Neural cell (in vitro differentiated cells): ENCODE measurements at regions not wholly inside any gene's neighbourhood (a gene's known extent, or its start where the extent isn't known, plus 50 kb on each side); places are given as distances from the start of the nearest gene placed in this dataset.

ENCODE experiments used
- H2AFZ ChIP-seq: fragments of 200-600, 300-800 bp; sonication (generic), shearing (Covaris generic); 2 replicates; pipeline ENCODE4 v1.6.0; 2014; ENCODE audit warnings: low read depth, mild to moderate bottlenecking, antibody characterized with exemption, low read length, moderate library complexity
- H3F3A ChIP-seq: fragments of 200-600 bp; shearing (Covaris generic); 2 replicates; pipeline ENCODE4 v1.6.1; 2016; ENCODE audit warnings: mild to moderate bottlenecking, moderate library complexity, mixed read lengths, antibody characterized with exemption, low read length; ENCODE audit not compliant: insufficient read depth, poor library complexity, severe bottlenecking
- H3K27ac ChIP-seq: fragments of 200-600, 300-800 bp; sonication (generic), shearing (Covaris generic); 2 replicates; pipeline ENCODE4 v1.5.1; 2014; ENCODE audit warnings: mild to moderate bottlenecking, low read length, moderate library complexity
- H3K27me3 ChIP-seq: fragments of 300-800, 200-600 bp; sonication (generic), shearing (Covaris generic); 2 replicates; pipeline ENCODE4 v1.6.0; 2014; ENCODE audit warnings: mild to moderate bottlenecking, low read depth, low read length, moderate library complexity; ENCODE audit not compliant: insufficient read depth
- H3K36me3 ChIP-seq: fragments of 300-800, 200-600 bp; sonication (generic), shearing (Covaris generic); 2 replicates; pipeline ENCODE4 v1.5.1; 2014; ENCODE audit warnings: mild to moderate bottlenecking, antibody characterized with exemption, low read length, moderate library complexity; ENCODE audit not compliant: insufficient read depth
- H3K4me2 ChIP-seq: fragments of 300-800, 200-600 bp; sonication (generic), shearing (Covaris generic); 2 replicates; pipeline ENCODE4 v1.6.0; 2014; ENCODE audit warnings: mild to moderate bottlenecking, low read length
- H3K4me3 ChIP-seq: fragments of 300-800, 200-600 bp; sonication (generic), shearing (Covaris generic); 2 replicates; pipeline ENCODE4 v1.5.1; 2014; ENCODE audit warnings: mild to moderate bottlenecking, low read length, moderate library complexity
- H3K79me2 ChIP-seq: fragments of 200-600 bp; shearing (Covaris generic); replicated peaks from 2 replicates; pipeline ENCODE4 v1.6.0; 2014; ENCODE audit warnings: mild to moderate bottlenecking, low read length, moderate library complexity; ENCODE audit not compliant: insufficient read depth
- H3K9ac ChIP-seq: fragments of 300-800, 200-600 bp; sonication (generic), shearing (Covaris generic); 2 replicates; pipeline ENCODE4 v1.6.1; 2016; ENCODE audit warnings: mild to moderate bottlenecking, low read length, mixed read lengths
- H3K9me2 ChIP-seq: fragments of 200-600 bp; shearing (Covaris generic); 2 replicates; pipeline ENCODE4 v1.6.1; 2016; ENCODE audit warnings: mild to moderate bottlenecking, low read length, mixed read lengths; ENCODE audit not compliant: insufficient read depth
- H3K9me3 ChIP-seq: fragments of 200-600, 300-800 bp; sonication (generic), shearing (Covaris generic); 2 replicates; pipeline ENCODE4 v1.6.1; 2016; ENCODE audit warnings: mild to moderate bottlenecking, mixed run types, low read length, moderate library complexity, mixed read lengths
- H4K20me1 ChIP-seq: fragments of 200-600 bp; shearing (Covaris generic); 2 replicates; pipeline ENCODE4 v1.6.1; 2016; ENCODE audit warnings: mild to moderate bottlenecking, mixed run types; ENCODE audit not compliant: insufficient read depth
- CTCF ChIP-seq: fragments of 450-650 bp; IDR thresholded peaks from 2 replicates; pipeline ENCODE4 v1.5.1; 2014; ENCODE audit warnings: antibody characterized with exemption, mild to moderate bottlenecking, moderate library complexity; ENCODE audit not compliant: poor library complexity, severe bottlenecking
- EP300 ChIP-seq: fragments of 450-650 bp; conservative IDR thresholded peaks from 2 replicates; pipeline ENCODE4 v1.6.1; 2014; ENCODE audit warnings: antibody characterized with exemption, mild to moderate bottlenecking, moderate library complexity; ENCODE audit not compliant: poor library complexity, severe bottlenecking
- EZH2 ChIP-seq: fragments of 200-600, 300-800 bp; shearing (Covaris generic), sonication (generic); IDR thresholded peaks from 2 replicates; pipeline ENCODE4 v1.6.1; 2014; ENCODE audit warnings: antibody characterized with exemption, low read length, borderline replicate concordance, mild to moderate bottlenecking; ENCODE audit not compliant: insufficient read depth, poor library complexity, severe bottlenecking
- MXI1 ChIP-seq: fragments of 450-650 bp; conservative IDR thresholded peaks from 2 replicates; pipeline ENCODE4 v1.6.1; 2014; ENCODE audit warnings: antibody characterized with exemption, mild to moderate bottlenecking; ENCODE audit not compliant: poor library complexity, severe bottlenecking
- POLR2AphosphoS5 ChIP-seq: IDR thresholded peaks from 2 replicates; pipeline ENCODE4 v1.6.1; 2012
- RAD21 ChIP-seq: fragments of 450-650 bp; conservative IDR thresholded peaks from 2 replicates; pipeline ENCODE4 v1.6.1; 2014; ENCODE audit warnings: antibody characterized with exemption, mild to moderate bottlenecking, moderate library complexity
- REST ChIP-seq: IDR thresholded peaks from 2 replicates; pipeline ENCODE4 v1.6.1; 2012; ENCODE audit warnings: borderline replicate concordance
- SMC3 ChIP-seq: fragments of 450-650 bp; conservative IDR thresholded peaks from 2 replicates; pipeline ENCODE4 v1.6.1; 2014; ENCODE audit warnings: antibody characterized with exemption, mild to moderate bottlenecking, moderate library complexity; ENCODE audit not compliant: poor library complexity
- TAF1 ChIP-seq: IDR thresholded peaks from 2 replicates; pipeline ENCODE4 v1.6.1; 2012; ENCODE audit warnings: low read depth

GRCh38 chr19:28489126-28489660 is 723.8 kb downstream of the UQCRFS1 start:
- H3K4me2 ChIP-seq = no peak overlapping the region
- no peak overlapping the region for H3K4me3 ChIP-seq
- H3K27me3 ChIP-seq = no peaks in the 10 kb centered on the region
- TF ChIP-seq RAD21 (no peak), SMC3 (no peak), CTCF (no peak), REST (no peak), POLR2AphosphoS5 (no peak), EZH2 (no peak)
- no peak overlapping the region for H2AFZ ChIP-seq
- no peaks in the 10 kb centered on the region for H3K9me2 ChIP-seq
- H3F3A ChIP-seq = no peaks in the 10 kb centered on the region
- no peak overlapping the region for H3K9ac ChIP-seq
- no peaks in the 10 kb centered on the region for H3K36me3 ChIP-seq
- H3K79me2 ChIP-seq = no peaks in the 10 kb centered on the region
- no peak overlapping the region for H3K27ac ChIP-seq
- no peaks in the 10 kb centered on the region for H3K9me3 ChIP-seq
- no peaks in the 10 kb centered on the region for H4K20me1 ChIP-seq

- H3K9ac ChIP-seq = no peak overlapping the region
- no peaks in the 10 kb centered on the region for H3F3A ChIP-seq
- no peaks in the 10 kb centered on the region for H4K20me1 ChIP-seq
- H3K27me3 ChIP-seq = no peaks in the 10 kb centered on the region
- no peak overlapping the region for H3K4me3 ChIP-seq
- H3K9me3 ChIP-seq = no peaks in the 10 kb centered on the region
- H3K79me2 ChIP-seq = no peaks in the 10 kb centered on the region
- no peak overlapping the region for H3K4me2 ChIP-seq
- no peak overlapping the region for H3K27ac ChIP-seq
- H2AFZ ChIP-seq = no peak overlapping the region
- TF ChIP-seq POLR2AphosphoS5 (no peak), MXI1 (no peak), SMC3 (no peak)
- H3K36me3 ChIP-seq = no peaks in the 10 kb centered on the region
- H3K9me2 ChIP-seq = no peaks in the 10 kb centered on the region
Observed at GRCh38 chr19:28487999-28488398, 725.0 kb downstream of the UQCRFS1 start.

GRCh38 chr19:28486926-28487325 is 726.0 kb downstream of the UQCRFS1 start:
- Histone ChIP-seq H3F3A (no peaks in the 10 kb centered on the region), H3K79me2 (no peaks in the 10 kb centered on the region)

More at GRCh38 chr19:28486926-28487325, 726.0 kb downstream of the UQCRFS1 start:
- H3K9me3 ChIP-seq = no peaks in the 10 kb centered on the region
- H3K9ac ChIP-seq = no peak overlapping the region
- H3K9me2 ChIP-seq = no peaks in the 10 kb centered on the region
- H3K36me3 ChIP-seq = no peaks in the 10 kb centered on the region
- H3K4me3 ChIP-seq = no peak overlapping the region
- TF ChIP-seq TAF1 (no peak), POLR2AphosphoS5 (no peak), RAD21 (no peak), EP300 (no peak), MXI1 (no peak), EZH2 (no peak), SMC3 (no peak), REST (no peak), CTCF (no peak)
- H3K4me2 ChIP-seq = no peak overlapping the region
- no peak overlapping the region for H3K27ac ChIP-seq
- H2AFZ ChIP-seq = no peak overlapping the region
- no peaks in the 10 kb centered on the region for H3K27me3 ChIP-seq
- H4K20me1 ChIP-seq = no peaks in the 10 kb centered on the region
